GM21381 (cell line): ENCODE measurements at regions not wholly inside any gene's neighbourhood (a gene's known extent, or its start where the extent isn't known, plus 50 kb on each side); places are given as distances from the start of the nearest gene placed in this dataset.
"Not testable (repeated sequence)": the region's sequence is repeated elsewhere in the genome, so short reads cannot be mapped to it uniquely, and the experiment has no call there.

ENCODE experiments used
- ATAC-seq: cut with Tn5 transposase; IDR thresholded peaks from one replicate; pipeline ENCODE4 v1.9.1; 2021; ENCODE audit warnings: mild to moderate bottlenecking, moderate library complexity; ENCODE audit not compliant: unreplicated experiment

DNA sequence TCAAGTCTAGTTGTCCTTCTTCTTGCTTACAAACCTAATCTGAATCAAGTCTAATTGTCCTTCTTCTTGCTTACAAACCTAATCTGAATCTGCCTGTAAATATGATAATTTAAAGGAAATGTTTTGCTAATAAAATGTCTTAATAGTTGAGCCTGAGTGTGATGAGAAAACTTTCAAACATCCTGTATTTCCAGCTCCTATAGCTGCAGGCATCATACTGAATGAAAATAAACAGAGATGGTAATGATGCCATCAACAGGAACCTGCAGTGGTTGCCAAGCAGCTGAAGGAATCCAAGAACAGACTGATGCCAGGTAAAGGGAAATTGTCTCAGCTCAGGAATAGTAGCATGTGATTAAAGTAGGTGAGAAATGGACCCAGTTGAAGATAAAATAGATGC lies 156.1 kb upstream of the IRS4 start:
- no peak for ATAC-seq

DNA sequence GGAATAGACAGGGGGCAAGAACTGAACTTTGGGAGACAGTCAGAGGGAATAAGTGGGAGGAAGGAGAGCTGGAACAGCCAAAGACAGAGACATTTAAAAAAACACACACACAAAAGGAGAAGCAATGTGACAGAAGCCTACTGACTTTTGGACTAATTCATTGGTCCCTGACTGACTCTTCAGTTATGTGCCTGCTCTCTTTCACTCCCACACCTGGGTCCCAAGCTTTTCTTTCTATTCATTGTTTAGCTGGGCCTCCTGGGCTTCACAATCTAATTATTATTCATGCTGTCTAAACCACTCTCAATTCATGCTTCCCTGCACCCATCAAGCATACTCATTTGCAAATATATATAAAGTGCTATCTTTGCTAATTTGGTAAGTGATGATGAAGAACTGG lies 139.2 kb upstream of the IRS4 start:
- ATAC-seq = no peak

DNA sequence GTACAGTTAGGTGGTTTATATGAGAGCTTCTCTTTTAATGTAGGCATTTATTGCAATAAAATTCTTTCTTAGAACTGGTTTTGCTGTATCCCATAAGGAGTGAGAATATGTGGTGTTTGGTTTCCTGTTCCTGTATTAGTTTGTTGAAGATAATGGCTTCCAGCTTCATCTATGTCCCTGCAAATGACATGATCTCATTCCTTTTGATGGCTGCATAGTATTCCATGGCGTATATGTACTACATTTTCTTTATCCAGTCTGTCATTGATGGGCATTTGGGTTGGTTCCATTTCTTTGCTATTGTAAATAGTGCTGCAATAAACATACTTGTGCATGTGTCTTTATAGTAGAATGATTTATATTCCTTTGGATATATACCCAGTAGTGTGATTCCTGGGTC lies 106.7 kb upstream of the IRS4 start:
- not testable (repeated sequence) for ATAC-seq

DNA sequence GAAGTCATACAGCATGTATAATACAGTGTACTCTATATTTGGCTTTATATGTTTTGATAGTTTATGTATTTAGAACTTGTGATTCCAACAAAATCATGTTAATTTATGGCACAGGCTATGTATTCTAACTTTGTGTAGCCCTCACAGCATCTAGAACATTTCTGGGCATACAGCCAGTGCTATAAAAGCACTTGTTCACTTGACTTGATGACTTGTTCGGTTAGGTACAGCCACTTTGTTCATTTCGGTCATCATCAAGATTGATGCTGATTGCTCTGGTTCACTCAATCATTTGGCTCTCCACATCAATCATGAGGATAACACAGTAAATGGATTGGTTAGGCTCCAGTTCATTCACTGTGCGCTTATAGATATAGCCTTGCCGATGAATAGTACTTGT lies 97.6 kb upstream of the IRS4 start:
- no peak for ATAC-seq

DNA sequence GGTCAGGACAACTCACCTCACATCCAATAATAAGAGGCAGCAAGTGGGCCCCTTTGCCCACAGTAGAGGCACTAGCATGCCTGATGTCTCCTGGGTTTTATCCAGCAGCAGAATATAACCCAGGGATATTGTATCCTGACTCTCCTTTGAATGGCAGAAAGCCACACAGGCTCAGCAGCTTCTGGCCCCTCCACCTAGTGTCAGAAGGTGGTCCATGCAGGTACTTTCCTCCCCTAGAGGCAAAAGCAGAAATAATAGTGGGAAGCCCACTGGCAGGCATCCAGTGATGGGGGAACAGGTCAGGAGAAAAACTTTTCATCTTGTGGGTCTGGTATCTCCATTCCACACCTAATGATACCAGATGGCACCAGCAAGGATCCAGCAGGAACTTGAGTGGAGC lies 75.5 kb upstream of the IRS4 start:
- no peak for ATAC-seq

DNA sequence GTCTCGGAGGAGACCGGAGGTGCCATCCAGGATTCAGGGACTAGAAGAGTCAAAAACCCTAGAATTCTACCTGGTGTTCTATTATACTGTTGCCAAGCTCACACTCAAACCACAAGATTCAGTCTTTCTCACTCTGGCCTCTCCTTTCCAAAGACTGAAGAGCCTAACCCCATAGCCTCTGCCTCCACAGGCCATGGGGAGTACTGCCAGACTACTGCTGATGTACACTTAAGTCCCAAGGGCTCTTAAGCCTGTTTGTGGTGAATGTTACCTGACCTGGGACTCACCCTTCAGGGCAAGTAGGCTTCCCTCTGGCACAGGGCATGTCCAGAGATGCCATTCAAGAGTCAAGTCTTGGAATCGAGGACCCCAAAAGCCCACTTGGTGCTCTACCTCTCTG lies 58.9 kb upstream of the IRS4 start:
- no peak for ATAC-seq
